Superior temporal gyrus (tissue), 1 donor: ENCODE measurements at regions not wholly inside any gene's neighbourhood (a gene's known extent, or its start where the extent isn't known, plus 50 kb on each side); places are given as distances from the start of the nearest gene placed in this dataset.
"Not testable (repeated sequence)": the region's sequence is repeated elsewhere in the genome, so short reads cannot be mapped to it uniquely, and the experiment has no call there.

ENCODE experiments used
- DNase-seq: peaks from one replicate; pipeline ENCODE4 v3.0.0-alpha.2; 2016; ENCODE audit errors: extremely low spot score

GRCh38 chr1:199612976-199613774 lies 414.3 kb upstream of the NR5A2 start:
- no peak for DNase-seq

GRCh38 chr1:199616947-199617346 lies 410.6 kb upstream of the NR5A2 start:
- DNase-seq = no peak

- DNase-seq = no peak
These were observed 408.3 kb upstream of the NR5A2 start for GRCh38 chr1:199619223-199619622.

DNA sequence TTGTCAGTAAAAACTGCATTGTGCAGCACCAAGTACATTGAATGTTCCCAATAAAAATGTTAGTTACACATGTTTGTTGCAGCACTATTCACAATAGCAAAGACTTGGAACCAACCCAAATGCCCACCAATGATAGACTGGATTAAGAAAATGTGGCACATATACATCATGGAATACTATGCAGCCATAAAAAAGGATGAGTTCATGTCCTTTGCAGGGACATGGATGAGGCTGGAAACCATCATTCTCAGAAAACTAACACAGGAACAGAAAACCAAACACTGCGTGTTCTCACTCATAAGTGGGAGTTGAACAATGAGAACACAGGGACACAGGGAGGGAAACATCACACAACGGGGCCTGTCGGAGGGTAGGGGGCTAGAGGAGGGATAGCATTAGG lies 401.3 kb upstream of the NR5A2 start:
- DNase-seq = not testable (repeated sequence)

- DNase-seq = no peak
These were observed 397.9 kb upstream of the NR5A2 start for GRCh38 chr1:199629624-199630023.

- no peak for DNase-seq
These were observed 388.1 kb upstream of the NR5A2 start for GRCh38 chr1:199639453-199639852.

DNA sequence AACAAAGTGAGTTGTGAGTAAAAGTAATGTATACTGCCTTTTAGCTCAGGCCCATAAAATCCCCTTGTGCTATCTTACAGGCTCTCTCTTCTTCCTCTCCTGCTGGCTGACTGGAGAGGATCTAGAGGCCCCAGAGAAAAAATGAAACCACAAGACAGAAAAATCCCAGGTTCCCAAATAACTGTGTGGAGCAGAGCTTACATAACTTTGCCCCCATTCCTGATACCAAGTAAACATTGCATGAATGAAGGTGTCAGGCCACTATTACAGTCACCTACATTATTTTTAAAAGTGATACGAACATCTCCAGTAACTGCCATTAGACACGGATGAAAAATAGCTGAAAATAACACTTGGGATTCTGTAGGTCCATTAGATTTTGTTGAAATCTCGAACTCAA lies 386.0 kb upstream of the NR5A2 start:
- no peak for DNase-seq

DNA sequence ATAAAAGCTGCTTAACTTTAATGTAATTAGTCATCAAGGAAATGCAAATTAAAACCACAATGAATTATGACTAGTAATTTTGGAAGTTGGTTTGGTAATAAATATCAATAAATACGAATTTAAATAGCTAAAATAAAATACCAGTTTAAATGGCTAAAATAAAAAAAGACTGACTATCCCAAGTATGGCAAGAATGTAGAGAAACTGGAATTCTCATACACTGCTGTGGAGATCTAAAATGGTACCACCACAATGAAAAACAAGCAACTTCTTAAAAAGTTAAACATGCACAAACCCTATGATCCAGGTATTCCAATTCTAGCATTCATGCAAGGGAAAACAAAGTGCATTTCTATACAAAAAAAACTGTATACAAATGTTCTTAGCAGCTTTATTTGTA lies 382.6 kb upstream of the NR5A2 start:
- no peak for DNase-seq

DNA sequence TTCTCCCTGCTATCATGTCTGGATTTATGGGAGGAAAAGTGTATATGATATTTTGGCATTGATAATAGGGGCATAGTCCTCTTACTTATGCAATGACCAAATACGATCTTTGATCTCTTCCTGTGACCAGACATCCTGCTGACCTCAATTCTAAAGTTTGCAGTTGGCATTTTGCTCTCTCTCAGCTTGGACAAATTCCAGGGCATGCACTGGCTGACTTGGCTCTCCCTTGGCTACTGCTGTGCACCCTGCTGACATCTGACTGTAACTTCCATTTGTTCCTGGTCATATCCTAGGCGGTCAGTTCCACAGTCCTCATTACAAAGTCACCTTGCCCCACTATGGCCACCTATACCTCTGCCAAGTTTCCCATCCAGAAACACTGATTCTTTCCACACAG lies 380.7 kb upstream of the NR5A2 start:
- DNase-seq = no peak

DNA sequence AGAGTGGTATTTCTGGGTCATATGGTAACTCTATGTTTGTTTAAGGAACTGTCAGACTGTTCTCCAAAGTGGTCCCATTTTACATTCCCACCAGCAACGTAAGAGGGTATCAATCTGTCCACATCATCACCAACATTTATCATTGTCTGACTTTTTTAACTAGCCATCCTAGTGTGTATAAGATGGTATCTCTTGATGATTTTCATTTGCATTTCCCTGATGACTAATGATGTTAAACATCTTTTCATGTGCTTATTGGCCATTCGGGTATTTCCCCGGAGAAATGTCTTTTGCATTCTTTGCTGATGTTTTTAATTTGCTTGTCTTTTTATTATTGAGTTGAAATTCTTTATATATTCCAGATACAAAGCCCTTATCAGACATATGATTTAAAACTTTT lies 370.1 kb upstream of the NR5A2 start:
- DNase-seq = no peak

DNA sequence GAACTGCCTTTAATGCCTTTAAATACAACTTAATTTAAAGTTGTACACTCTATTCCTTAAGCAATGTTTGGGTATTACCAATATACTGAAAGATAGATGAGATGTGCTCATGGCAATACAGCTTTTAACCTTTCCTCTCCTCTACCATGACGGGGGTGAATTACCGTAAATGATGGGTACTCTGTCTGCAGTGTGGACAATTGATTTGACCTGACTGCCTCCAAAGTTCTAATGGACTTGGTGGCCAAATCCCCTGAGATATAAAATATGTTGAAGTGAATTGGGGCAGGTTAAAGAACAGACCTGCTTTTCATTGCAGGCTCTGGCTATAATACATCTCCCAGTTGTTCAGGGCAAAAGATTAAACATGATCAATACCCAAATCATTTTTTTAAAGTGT lies 367.4 kb upstream of the NR5A2 start:
- no peak for DNase-seq

DNA sequence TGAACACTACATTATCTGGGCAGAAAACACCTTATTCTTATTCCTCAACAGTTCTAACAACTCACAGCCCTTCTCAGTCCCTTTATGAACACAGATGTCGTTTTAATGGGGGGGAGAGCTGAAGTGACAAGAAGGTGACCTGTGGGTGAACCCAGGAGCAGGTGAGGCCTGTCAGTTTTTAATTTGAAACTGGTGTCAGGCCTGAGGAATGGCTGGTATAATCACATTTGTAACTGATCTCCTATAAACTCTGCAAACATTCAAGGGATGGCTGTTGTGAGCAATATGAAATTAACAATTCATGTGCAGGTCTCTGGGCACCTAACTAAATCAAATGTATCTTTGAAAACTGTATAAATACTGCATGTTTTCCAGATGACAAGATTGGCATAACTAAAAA lies 362.1 kb upstream of the NR5A2 start:
- no peak for DNase-seq

DNA sequence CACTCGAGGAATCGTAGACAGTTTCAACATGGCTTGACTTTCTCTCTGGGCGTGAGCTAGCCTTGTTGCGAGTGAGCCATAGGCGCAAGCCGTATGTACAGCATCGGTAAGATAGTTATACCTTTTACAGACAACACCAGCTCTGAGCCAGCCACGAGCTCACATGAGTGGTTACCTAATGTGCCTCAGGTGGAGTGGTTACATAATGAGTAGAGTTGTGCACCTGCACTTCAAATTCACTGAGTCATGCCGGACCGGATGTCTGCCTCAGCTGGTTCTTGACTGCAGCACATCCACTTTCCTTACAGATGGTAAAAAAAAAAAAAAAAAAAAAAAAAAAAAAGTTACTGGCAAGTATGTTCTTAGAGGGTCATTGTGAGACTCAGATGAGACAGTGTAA lies 360.4 kb upstream of the NR5A2 start:
- DNase-seq = no peak

- no peak for DNase-seq
These were observed 357.6 kb upstream of the NR5A2 start for GRCh38 chr1:199669916-199670315.

- DNase-seq = no peak
These were observed 355.8 kb upstream of the NR5A2 start for GRCh38 chr1:199671684-199672083.

- DNase-seq = no peak
These were observed 351.6 kb upstream of the NR5A2 start for GRCh38 chr1:199675937-199676336.

- no peak for DNase-seq
These were observed 348.7 kb upstream of the NR5A2 start for GRCh38 chr1:199678771-199679170.

GRCh38 chr1:199682081-199682480 lies 345.4 kb upstream of the NR5A2 start:
- no peak for DNase-seq

- DNase-seq = peak; percentile 85
These were observed 342.7 kb upstream of the NR5A2 start for GRCh38 chr1:199684686-199685273.

DNA sequence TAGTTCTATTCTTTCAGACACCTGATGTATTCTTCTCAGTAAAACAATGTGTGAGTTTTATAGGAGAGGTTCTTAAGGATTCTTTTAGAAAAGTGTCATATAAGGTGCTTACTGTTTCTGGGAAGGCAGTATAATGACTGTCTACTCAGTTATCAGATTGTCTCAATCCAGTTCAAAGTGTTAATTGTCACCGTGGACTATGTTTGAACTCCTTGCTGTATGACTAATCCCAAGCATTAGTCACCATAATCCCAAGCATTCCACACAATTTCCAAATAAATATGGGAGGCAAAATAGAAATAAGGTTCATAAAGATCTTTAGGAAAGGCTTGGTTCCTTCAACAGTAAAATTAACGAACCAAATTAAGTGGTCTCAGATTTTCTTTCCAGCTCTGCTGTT lies 342.1 kb upstream of the NR5A2 start:
- DNase-seq = no peak

GRCh38 chr1:199687321-199687720 lies 340.2 kb upstream of the NR5A2 start:
- DNase-seq = no peak

GRCh38 chr1:199688133-199688676 lies 339.3 kb upstream of the NR5A2 start:
- no peak for DNase-seq

DNA sequence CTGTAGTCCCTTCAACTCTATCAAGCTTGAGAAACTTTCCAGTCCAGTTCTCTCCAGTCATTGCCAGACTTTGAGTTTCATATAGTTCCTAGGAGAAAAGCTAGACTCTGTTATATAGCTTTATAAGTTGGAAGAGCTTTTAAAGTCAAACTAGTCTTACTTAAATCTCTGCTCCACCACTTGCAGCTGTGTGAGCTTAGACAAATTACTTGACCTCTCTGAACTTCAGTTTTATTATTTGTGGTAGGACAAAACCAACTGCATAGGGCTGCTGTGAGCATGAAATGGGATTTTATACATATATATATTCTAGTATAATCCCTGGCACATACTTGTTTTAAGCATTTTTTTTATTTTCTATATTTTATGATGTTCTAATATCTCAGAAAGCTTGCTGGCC lies 338.7 kb upstream of the NR5A2 start:
- no peak for DNase-seq
